ENCODE measurements at regions not wholly inside any gene's neighbourhood (a gene's known extent, or its start where the extent isn't known, plus 50 kb on each side); places are given as distances from the start of the nearest gene placed in this dataset.

- TF ChIP-seq POLR2A (IDR thresholded peaks at IDR 0.05) (no peak), CTCF (IDR thresholded peaks at IDR 0.05) (no peak), POLR2AphosphoS5 (IDR thresholded peaks at IDR 0.05) (no peak)
These were observed 113.5 kb downstream of the OGFRL1 start for GRCh38 chr6:71402096-71402495.

Data from breast epithelium (tissue), 3 donors.